ENCODE measurements at regions not wholly inside any gene's neighbourhood (a gene's known extent, or its start where the extent isn't known, plus 50 kb on each side); places are given as distances from the start of the nearest gene placed in this dataset.
A peak's percentile ranks its signal among the peaks of the same experiment; 100 is the strongest.
"Not testable (repeated sequence)": the region's sequence is repeated elsewhere in the genome, so short reads cannot be mapped to it uniquely, and the experiment has no call there.

DNA sequence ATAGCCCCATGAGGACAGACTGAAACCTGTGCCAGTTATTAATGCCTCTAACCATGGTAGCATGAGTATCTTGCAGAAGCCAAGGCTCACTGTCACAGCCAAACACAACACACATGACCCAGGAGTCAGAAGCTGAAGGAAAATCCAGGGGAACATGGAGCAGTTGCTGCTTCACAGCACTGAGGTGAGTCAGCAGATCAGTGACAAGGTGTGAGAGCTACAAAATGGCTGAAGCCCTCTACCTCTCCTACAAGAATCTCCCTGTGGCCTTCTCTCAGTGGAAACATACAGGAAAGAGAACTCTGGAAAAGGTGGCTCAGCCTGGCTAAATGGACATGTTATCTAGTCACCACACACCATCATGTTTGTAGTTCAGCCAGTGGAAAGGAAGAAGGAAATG is 93.5 kb downstream of the NAB1 start:
- DNase-seq: no peak

DNA sequence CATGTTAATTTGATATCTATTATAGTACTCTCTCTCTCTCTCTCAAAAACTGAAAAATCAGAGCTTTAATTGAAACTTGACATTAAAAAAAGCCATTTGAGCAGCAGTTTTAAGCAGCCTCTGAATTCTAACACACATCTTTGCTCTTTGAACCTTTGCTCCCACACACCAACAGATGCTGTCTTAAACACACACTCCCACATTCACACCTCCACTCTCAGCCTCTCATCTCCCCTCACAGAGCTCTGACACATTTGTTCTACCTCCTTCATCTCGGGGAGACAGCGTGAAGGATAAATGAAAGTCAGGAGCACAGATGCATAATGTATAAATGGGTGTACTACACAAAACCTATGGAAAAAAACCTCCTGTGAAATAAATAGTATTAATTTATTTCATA is 95.2 kb downstream of the NAB1 start:
- no peak for DNase-seq

DNA sequence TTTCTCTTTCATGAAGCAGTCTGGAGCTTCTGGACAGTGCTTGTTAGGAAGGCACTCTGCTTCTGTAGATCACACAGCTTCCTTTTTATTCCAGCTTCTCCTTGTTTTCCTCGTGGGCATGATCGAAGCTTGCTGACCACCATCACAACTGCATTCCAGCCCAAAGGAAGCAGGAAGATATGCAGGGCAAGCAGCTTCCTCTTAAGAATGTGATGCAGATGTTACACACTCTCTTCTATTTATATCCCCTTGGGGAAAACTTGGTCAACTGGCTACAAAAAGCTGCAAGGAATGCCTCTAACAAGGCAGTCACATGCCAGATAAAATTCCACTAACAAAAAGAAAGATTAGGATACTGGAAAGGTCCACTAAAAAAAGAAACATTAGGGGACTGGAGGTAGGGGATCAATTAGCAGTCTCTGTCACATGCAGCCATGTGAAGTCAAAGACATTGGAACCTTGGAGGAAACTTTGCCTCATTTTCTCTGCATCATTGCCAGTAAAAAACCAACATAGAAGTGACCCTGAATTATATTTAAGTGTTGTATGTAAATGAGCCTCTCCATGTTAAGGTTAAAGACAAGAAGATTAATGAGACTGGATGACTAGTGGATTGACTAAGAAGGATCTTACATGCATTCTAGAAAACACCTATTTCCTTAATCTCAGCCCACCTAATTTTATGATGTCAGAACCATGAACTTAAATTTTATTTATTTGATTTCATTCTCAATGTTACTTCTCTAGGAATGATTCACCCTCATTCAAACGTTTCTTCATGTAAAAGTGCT is 98.3 kb downstream of the NAB1 start:
- DNase-seq: no peak

DNA sequence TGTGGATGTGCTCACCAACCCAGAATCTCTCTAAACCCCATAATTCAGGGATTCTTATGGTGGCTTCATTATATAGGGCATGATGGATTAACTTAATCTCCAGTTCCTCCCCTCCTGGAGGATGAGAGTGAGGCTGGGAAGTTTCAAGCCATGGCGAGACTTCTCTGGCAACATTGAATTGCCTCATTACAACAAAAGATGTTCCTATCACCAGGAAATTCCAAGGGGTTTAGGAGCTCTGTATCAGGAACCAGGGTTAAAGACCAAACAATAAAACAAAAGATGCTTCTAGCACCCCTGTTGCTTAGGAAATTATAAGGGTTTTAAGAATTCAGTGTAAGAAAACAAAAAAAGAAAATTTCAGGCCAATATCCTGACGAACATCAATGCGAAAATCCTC is 100.1 kb downstream of the NAB1 start:
- no peak for DNase-seq

DNA sequence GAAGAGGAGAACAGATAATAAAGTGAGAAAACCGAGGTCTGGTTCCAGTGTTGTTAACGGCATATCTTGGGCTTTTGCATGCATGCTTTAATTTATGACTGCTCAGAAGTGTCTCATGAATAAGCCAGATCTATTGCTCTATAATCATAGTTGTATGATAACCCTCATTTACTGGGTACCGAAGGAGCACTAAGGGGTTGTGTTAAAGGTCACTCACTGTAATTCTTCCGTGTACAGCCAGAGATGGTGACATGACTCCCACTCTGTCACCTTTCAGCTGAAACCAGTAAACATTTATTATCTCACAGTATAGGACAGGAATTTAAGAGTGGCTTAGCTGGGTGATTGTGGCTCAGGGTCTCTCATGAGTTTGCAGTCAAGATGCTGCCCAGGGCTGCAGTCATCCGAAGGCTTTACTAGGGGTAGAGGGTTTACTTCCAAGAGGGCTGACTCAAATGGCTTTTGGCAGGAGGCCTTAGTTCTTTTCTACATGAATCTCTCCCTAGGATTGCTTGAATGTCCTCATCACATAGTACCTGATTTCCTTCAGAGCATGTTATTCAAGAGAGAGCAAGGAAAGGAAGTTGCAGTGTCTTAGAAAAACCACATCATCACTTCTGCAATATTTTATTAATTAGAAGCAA is 107.0 kb downstream of the NAB1 start:
- DNase-seq: no peak

DNA sequence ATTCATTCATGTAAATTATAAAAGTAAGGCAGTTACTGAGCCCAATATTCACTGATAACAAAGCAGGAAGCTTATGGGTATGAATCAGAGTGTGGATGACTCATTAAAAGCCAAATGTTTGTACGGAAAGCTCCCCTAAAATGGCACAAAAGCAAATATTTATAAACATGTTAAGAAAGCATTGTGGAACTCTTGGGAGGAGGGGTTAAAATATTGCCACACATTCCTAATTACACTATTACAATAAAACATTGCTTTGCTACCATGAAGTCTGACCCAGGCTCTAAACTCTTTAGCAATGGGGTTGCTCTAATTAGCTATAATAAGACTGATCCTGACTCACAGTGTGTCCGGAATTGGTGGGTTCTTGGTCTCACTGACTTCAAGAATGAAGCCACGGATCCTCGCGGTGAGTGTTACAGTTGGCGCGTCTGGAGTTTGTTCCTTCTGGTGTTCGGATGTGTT is 110.9 kb downstream of the NAB1 start:
- peak; percentile 6 for DNase-seq

DNA sequence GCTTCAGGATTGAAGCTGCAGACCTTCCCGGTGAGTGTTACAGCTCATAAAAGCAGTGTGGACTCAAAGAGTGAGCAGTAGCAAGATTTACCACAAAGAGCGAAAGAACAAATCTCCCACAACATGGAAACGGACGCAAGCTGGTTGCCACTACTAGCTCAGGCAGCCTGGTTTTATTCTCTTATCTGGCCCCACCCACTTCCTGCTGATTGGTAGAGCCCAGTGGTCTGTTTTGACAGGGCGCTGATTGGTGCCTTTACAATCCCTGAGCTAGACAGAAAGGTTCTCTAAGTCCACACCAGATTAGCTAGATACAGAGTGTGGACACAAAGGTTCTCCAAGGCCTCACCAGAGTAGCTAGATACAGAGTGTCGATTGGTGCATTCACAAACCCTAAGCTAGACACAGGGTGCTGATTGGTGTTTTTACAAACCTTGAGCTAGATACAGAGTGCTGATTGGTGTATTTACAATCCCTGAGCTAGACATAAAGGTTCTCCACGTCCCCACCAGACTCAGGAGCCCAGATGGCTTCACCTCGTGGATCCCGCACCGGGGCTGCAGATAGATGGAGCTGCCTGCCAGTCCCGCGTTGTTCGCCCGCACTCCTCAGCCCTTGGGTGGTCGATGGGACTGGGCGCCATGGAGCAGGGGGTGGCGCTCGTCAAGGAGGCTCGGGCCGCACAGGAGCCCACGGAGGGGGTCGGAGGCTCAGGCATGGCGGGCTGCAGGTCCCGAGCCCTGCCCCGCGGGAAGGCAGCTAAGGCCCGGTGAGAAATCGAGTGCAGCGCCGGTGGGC is 111.7 kb downstream of the NAB1 start:
- not testable (repeated sequence) for DNase-seq

DNA sequence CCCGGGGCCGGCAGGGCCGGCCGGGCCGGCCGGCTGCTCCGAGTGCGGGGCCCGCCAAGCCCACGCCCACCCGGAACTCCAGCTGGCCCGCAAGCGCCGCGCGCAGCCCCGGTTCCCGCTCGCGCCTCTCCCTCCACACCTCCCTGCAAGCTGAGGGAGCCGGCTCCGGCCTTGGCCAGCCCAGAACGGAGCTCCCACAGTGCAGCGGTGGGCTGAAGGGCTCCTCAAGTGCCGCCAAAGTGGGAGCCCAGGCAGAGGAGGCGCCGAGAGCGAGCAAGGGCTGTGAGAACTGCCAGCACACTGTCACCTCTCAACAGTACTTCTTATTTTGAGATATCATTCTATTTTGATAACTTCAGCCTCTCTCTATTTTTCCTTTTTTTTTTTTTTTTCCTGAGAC is 112.3 kb downstream of the NAB1 start:
- not testable (repeated sequence) for DNase-seq

DNA sequence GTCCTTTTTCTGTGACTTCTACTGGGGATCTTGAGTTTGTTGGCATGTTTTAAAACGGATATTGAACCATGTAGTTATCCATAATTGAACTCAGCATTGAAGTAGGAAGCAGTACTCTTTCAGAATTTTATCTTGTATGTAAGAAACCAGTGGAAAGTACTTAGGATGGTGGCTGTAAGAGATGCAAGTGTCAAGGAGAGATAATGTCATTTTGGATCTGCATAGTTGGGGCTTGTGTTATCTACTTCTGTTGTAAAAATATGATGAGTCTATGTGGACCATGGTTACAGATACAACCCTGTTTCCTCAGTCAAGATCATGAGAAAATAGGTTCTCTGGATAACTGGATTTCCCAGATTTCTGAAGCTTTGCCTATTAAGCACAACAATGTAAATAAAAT is 113.7 kb downstream of the NAB1 start:
- no peak for DNase-seq

DNA sequence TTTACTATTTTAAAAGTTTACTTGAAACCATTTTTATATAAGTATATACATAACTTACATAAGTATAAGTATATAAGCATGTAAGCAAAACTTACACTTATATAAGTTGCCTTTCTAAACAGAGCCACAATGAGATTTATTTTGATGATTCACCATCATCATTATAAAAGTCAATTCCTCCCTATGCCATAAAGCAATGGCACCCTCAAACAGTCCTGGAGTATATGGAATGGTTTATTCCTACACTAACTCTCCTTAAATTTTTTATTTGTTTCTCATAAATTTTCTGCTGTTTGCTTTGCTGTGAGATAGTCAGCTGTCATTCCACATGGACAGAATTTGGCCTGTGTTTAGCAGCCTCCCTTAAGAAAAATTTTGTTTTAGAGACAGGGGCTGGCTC is 114.2 kb downstream of the NAB1 start:
- DNase-seq: no peak

DNA sequence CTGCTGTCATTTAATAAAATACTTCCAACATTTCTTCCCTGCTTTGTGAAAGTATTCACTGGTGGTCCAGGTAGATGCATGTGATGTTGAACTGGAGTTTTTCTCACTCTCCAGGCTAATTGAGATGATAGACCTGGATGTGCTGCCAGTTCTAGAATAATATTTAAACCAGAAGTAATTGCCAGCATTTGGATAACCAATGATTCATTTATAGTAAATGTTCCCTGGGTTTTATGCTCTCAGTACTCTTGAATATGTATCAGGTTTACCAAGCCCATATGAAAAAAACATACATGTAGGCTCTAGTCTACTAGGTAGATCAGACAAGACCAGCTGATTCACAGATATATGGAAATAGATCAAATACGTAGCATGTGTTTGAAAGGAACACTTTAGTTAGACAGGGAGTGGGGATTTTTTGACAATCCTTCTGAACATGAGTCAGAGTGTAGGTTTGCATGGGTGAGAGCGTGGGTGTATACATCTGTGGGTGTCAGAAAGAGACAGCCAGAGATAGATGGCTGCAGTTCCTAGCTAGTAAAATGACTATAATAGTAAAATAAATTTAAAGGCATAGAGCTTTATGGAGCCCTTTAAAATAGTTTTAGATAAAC is 115.1 kb downstream of the NAB1 start:
- DNase-seq: peak; percentile 5

DNA sequence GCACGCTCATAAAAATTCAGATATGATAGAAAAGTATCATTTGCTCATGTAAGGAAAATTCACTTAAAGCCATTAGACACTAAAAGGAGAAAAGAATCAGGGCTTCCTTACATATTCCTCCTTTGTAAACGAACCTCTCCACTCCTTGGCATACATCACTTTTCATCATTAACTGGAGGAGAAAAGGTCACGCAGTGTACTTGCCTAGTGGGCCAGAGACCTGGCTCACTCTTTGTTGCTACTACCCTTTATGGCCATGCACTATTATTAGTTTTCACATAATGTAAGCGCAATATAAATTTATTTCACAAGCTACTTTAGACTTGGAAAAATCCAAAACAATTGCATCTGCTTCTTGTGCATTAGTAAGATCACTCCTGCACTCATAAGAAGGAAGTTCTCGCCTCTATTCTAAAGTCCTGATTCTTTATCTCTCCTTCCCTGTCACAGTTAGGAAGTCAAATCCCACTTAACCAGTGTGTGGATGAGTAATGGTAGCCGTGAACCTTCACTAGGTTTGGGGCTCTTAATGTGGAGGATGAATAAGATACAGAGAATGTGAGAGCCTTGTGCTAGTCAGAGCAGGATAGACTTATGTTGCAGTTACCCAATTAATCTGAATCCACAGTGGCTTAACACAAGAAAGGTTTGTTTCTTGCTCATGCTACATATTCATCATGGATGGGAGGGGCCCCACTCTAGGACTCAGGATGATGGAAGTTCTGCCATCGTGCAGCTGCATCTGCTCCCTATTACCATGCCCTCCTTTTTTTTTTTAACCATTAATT is 115.0 kb upstream of the GLS start:
- DNase-seq: no peak

DNA sequence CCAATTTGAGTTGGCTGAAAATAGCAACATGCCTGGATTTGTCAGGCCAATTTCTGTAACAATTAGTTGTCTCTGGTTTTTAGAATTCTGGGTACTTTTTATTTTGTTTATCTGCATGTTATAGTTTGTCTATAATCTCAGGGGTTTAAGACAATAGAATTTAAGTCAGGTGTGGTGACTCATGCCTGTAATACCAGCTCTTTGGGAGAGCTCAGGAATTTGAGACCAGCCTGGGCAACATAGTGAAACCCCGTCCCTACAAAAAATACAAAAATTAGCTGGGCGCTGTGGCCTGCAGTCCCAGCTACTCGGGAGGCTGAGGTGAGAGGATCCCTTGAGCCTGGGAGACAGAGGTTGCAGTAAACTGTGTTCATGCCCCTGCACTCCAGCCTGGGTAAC is 114.4 kb upstream of the GLS start:
- no peak for DNase-seq

DNA sequence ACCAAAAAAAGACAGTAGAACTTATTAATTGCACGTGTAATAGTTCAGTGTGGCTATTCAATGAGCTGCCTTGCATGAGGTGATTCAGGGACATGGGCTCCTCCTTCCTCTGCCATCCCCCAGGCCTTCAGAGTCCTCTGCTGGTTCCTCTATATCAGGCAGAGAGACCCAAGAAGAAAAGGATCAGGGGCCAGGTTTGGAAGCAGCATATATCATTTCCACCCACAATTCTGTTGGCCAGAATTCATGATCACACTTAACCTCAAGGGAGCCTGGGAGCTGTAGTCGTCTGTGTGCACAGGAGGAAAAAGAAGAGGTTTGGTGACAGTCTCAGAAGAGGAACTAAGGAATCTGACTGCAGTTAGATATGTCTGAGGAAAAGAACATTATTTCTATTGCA is 114.0 kb upstream of the GLS start:
- DNase-seq: no peak

DNA sequence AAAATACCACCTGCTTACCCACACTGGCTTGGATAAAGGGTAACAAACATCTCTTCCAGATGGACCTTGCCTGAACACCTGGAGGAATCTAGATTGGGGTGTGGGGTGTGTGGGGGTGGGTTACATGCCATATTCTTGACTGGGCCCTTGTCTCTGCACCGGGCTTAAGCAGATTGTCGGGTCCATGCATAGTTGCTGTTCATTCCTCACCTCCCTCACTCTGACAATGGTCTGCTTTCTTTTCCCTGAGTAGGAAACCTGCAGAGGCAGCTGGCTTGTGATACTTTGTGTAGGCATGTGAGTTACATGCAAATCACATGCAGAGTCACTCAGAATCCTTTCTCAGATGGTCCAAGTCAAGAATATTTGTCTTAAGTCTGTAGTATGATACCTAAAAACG is 112.8 kb upstream of the GLS start:
- DNase-seq: no peak

DNA sequence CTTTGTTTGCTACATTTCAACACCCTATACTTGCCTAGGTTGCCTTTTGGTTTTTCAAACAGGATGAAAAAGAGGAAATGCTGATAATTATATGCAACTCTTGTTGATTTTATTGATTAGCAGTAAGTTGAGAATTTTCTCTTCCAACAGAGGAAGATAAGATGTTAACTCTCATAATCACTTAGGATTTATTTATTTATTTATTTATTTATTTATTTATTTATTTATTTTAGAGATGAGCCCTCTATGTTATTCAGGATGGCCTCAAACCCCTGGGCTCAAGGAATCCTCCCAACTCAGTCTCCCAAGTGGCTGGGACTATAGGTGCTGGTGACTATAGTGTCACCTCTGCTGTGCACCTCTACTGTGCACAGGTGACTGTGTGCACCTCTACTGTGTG is 111.4 kb upstream of the GLS start:
- no peak for DNase-seq

DNA sequence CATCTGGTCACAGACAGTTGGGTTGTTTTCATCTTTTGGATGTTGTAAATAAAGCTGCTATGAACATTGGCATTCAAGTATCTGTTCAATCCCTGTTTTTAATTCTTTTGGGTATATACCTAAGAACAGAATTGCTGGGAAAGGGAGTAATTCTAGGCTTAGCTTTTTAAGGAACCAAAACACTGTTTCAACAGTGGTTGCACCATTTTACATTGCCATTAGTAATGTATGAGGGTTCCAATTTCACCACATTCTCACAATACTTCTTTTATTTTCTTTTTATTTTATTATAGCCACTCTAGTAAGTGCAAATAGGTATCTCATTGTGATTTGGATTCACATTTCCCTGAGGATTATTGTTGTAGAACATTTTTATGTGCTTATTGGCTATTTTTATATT is 108.9 kb upstream of the GLS start:
- DNase-seq: no peak

DNA sequence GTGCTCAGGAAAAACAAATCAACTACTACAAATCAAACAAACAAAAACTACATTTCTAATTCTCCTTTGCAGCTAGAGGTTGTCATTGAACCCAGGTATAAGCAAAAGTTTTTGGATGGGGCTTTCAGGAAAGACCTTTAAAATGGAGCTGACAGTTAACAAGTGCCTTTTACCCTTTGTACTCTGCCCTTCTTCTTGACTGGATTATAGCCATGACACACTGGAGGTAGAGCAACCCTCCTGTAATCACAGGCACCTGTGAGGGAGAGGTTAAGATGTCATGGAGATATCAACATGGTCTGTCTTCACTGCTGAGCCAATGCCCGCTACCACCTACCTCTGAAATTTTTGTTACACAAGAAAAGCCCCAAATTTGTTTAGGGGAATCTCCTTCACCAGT is 100.0 kb upstream of the GLS start:
- no peak for DNase-seq

DNA sequence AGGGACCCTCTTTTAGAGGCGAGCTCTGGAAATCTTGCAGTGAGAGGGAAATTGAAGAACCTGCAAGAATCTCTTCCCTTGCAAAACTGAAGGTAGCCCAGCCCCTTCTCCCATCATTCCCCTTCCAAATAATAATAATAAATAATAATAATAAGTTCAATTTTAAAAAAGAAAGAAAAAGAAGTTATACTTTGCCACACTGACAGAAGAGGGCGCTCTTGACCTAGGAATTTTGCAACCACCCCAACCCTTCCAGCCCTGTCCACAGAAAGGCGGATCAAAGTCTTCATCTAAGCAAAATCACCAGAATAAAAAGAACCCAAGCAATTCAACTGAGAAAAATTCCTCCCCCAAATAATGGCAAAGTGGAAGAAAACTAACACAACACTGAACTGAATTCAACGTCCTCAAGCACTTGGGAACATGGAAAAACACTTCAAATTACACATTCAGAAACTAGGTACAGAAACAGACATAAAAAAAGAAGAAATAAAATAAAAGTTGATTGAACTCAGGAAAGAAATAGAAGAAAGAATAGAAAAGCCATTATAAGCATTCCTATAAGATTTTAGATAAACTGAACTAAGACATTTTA is 98.9 kb upstream of the GLS start:
- DNase-seq: peak; percentile 51

DNA sequence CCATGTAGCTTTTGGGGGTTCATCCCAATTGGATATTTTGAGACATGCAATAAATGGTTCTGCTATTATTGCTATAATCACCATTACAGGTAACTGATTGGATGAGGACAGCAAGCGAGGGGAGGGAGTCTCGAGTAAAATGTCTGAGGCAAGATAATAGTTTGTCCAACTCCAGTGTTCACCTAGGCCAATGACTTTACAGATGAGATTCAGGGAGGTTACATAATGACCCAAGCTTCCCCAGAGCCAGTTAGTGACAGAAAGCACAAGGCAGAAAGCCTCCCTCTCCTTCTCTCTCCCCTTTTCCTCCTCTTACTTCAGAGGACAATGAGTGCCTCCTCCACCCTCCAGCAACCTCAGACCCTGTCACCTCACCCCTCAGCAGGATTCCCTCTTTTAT is 98.4 kb upstream of the GLS start:
- no peak for DNase-seq

DNA sequence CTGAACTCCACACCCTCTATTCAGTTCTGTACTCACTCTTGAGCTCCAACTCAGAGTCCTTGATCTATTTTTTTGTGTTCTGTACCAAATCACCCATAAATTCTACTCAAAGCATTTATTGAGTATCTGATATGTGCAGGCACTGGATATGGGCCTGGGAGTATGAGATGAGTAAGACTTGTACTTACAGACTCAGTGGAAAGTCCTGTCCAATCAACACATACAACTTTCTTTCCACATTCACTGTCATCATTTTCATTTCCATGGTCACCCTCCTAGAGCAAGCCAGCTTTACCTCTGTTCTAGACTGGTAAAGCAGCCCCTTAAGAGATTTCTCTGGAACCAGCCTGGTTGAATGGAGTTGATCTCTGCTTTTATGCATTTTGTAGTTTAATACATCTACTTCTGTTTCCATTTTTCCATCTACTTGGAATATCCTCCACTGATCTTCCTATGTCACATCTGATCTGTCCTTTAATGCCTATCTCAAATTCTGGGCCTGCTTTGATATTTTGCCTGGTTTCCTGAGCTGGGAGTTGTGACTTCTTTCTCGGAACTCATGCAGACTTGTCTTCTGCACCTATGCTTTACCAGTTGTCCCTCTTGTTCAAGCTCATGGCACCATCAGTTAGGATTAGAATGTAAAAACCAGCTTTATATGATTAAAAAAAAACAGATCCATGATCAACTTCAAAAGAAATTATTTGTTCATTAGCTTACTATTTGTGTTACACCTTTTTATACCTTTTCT is 96.9 kb upstream of the GLS start:
- no peak for DNase-seq
